Activated CD4-positive, alpha-beta T cell treated with anti-CD3 and anti-CD28 coated beads for 24 hours (primary cell): ENCODE measurements at regions not wholly inside any gene's neighbourhood (a gene's known extent, or its start where the extent isn't known, plus 50 kb on each side); places are given as distances from the start of the nearest gene placed in this dataset.
"Not testable (repeated sequence)": the region's sequence is repeated elsewhere in the genome, so short reads cannot be mapped to it uniquely, and the experiment has no call there.

Source experiments
- DNase-seq, 2 donors: peaks; one replicate each; pipeline ENCODE4 v3.0.0-alpha.2; 2020; ENCODE audit warnings: low read depth in 2 of 2

DNA sequence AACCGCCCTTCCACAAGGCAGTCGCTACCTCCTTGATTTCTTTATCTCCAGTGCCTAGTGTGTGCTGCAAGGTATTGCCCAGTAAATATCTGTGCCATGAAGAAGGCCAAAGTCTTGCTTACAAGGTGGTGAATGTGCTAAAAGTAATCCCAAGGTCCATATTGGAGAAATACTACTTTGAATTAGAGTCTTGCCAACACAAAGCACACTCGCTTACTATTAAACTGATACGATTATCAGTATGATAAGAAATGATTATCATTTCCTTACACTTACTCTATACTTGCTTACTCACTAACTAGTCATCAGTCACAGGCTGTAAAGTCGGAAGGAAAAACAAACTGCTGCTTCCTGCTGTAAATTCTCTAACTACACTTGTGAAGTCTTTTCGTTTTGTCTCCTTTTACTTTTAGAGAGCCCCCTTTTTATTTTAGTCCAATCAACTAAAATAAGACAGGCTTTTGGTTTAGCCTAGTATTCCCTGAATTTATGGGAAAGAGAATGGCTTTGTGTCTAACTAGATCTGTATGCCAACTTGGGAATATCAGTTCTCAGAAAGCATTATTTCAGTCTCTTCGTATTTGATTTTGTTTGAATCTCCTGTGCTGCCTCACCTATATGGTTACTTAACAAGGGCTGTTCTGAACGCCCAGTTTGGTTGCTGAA, 107.1 kb upstream of the TSC22D2 start:
- no peak for DNase-seq

GRCh38 chr3:150300388-150300787, 107.7 kb upstream of the TSC22D2 start:
- DNase-seq = no peak

DNA sequence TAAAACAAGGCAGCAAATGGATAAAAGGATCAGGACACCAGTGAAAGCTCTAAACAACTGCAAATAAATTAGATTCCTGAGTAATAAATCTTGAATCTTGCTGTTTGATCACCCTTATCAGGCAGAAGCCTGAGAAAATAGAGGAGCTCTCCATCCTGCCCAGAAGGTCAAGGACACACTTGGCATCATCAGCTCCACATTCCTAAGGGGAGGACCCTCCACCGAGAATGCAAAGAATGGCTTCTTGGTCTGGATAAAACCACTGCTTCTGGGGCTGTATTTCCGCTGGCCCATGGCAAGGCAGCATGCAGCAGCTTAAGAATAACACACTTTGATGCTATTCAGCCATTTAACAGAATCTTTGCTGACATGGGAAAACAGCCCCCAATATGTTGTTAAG, 108.9 kb upstream of the TSC22D2 start:
- no peak for DNase-seq

DNA sequence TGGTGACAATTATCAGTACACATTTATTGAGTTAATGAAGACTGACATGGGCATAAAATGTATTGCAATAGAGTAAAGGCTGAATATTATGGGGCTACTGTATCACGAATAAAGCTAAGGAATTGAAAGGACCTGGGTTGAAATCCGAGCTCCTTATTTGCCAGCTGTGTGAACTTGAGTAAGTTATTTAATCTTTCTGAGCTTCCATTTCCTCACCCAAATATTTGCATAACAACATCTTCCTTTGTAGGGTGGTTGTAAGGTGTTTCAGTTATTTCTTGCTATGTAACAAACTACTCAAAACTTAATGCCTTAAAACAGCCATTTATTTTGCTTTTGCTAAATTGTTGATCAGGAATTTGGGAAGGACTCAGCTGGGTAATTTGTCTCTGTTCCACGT, 111.1 kb upstream of the TSC22D2 start:
- no peak for DNase-seq

DNA sequence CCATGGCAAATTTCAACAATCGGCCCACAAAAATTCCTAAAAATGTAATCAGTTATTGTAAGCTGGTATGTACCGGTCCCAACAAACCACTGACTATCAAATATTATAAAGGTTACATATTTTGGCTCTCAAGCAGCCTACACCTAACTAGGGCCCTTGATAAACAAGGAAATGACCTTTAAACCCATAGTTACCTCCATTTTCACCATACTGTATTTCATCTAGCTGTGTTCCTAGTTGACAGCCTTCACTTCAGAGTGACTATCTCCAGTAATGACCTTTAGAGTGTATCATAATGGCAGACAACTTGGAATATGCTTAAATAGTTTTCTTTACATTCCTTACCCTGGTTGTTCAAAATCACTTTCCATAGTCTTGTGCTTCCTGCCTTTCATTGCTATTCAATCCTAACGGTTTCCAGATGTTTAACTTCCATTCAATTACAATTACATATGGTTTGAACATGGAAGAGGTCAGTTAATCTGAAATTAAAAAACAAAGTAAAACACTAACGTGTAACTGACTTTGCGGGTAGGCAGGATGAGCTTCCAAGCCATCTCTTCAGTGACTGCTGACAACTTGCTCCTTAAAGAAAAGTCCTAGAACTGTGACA, 111.9 kb upstream of the TSC22D2 start:
- no peak for DNase-seq

GRCh38 chr3:150293401-150294001, 114.6 kb upstream of the TSC22D2 start:
- no peak for DNase-seq

GRCh38 chr3:150292891-150293290, 115.2 kb upstream of the TSC22D2 start:
- no peak for DNase-seq

DNA sequence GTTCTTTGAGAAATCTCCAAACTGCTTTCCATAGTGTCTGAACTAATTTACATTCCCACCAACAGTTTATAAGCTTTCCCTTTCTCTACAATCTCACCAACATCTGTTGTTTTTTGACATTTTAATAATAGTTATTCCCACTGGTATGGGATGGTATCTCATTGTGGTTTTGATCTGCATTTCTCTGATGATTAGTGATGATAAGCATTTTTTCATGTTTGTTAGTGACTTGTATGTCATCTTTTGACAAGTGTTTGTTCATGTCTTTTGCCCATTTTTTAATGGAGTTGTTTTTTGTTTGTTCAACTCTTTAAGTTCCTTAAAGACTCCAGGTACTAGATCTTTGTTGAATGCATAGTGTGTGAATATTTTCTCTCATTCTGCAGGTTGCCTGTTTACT, 116.6 kb upstream of the TSC22D2 start:
- DNase-seq = no peak

GRCh38 chr3:150286390-150287147, 121.5 kb upstream of the TSC22D2 start:
- DNase-seq = no peak

DNA sequence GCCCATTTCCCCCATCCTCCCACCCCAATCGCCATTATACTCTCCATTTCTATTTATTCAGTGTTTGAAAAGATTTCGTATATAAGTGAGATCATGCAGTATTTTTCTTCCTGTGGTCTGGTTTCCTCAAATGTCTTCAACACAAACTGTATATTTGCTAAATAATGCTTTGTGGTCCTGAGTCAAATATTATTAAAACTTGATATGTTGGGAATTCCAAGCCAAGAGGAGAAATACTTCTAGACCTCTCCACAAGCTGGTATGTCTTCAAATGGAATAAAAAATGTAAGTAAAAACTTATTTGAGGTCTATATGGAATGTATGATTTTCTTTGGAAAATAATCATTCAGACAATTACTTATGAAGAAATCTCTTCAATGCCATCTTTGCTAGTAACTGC, 122.5 kb upstream of the TSC22D2 start:
- no peak for DNase-seq

GRCh38 chr3:150278843-150279381, 129.2 kb upstream of the TSC22D2 start:
- no peak for DNase-seq

DNA sequence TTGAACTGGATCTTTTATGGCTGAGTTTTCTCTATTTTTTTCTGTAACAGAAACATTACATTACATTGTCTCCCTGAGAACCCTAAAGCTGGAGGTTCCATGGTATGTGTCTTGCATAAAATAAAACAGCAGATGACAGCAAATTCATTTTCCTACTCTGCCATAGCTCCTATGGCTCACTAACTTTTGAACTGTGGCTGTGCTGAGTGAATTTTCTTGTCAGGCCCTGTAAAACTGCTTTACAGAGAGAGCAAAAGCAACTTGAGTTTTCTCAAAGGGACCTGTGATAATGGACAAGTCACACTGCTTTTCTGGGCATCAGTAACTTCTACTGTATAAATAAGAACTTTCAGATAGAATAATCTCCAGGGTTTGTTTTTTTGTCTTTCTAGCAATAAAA, 129.9 kb upstream of the TSC22D2 start:
- DNase-seq = no peak

- DNase-seq = no peak
Observed at GRCh38 chr3:150277444-150277843, 130.7 kb upstream of the TSC22D2 start.

GRCh38 chr3:150275941-150276340, 132.2 kb upstream of the TSC22D2 start:
- no peak for DNase-seq

DNA sequence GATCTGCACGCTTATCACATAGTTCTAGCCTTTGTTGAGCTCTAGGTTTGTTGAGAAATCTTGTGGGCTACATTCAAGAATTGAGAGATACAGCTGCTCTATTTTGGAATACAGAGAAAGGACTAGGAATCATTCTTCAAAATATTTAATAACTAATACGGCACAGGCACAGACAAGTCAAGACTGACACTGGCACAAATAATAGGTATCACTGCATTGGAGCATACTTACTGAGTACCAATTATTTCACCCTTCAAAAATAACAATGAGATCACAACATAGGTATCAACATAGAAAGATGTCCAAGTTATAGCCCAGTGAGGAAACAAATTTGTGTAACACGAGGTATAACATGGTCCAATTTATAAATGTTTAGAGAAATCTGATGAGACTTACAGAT, 133.7 kb upstream of the TSC22D2 start:
- no peak for DNase-seq

- DNase-seq = no peak
Observed at GRCh38 chr3:150273396-150273795, 134.7 kb upstream of the TSC22D2 start.

- no peak for DNase-seq
Observed at GRCh38 chr3:150271591-150271960, 136.5 kb upstream of the TSC22D2 start.

- DNase-seq = no peak
Observed at GRCh38 chr3:150270883-150271590, 137.1 kb upstream of the TSC22D2 start.

GRCh38 chr3:150270444-150270843, 137.7 kb upstream of the TSC22D2 start:
- DNase-seq = not testable (repeated sequence)

GRCh38 chr3:150269526-150269925, 138.6 kb upstream of the TSC22D2 start:
- DNase-seq = no peak

GRCh38 chr3:150268426-150269391, 139.4 kb upstream of the TSC22D2 start:
- DNase-seq = no peak
